ENCODE measurements at regions not wholly inside any gene's neighbourhood (a gene's known extent, or its start where the extent isn't known, plus 50 kb on each side); places are given as distances from the start of the nearest gene placed in this dataset.

DNA sequence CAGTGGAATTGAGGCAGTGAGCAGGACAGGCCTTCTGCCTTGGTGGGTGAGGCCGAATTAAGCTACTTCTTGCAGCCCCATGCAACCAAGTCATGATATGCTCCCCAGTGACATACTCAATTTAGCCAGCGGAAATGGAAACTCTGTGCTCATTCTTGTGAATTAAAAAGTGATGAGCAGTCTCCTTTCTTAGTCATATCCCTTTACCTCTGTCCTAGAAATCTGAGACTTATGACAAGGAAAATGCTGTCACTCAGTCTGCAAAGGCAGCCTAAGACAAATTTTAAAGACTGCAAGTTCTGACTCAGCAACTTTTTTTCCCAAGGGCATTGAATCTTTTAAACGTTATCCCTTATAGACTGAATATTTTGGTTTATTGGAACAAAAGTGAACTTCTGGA is 218.2 kb downstream of the SH3BP4 start:
- TF ChIP-seq, protein P1, sequence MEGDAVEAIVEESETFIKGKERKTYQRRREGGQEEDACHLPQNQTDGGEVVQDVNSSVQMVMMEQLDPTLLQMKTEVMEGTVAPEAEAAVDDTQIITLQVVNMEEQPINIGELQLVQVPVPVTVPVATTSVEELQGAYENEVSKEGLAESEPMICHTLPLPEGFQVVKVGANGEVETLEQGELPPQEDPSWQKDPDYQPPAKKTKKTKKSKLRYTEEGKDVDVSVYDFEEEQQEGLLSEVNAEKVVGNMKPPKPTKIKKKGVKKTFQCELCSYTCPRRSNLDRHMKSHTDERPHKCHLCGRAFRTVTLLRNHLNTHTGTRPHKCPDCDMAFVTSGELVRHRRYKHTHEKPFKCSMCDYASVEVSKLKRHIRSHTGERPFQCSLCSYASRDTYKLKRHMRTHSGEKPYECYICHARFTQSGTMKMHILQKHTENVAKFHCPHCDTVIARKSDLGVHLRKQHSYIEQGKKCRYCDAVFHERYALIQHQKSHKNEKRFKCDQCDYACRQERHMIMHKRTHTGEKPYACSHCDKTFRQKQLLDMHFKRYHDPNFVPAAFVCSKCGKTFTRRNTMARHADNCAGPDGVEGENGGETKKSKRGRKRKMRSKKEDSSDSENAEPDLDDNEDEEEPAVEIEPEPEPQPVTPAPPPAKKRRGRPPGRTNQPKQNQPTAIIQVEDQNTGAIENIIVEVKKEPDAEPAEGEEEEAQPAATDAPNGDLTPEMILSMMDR (conservative IDR thresholded peaks at IDR 0.05): no peak
- TF ChIP-seq ZFX (IDR thresholded peaks at IDR 0.05): no peak
- H3K27ac ChIP-seq: no peak overlapping the region

DNA sequence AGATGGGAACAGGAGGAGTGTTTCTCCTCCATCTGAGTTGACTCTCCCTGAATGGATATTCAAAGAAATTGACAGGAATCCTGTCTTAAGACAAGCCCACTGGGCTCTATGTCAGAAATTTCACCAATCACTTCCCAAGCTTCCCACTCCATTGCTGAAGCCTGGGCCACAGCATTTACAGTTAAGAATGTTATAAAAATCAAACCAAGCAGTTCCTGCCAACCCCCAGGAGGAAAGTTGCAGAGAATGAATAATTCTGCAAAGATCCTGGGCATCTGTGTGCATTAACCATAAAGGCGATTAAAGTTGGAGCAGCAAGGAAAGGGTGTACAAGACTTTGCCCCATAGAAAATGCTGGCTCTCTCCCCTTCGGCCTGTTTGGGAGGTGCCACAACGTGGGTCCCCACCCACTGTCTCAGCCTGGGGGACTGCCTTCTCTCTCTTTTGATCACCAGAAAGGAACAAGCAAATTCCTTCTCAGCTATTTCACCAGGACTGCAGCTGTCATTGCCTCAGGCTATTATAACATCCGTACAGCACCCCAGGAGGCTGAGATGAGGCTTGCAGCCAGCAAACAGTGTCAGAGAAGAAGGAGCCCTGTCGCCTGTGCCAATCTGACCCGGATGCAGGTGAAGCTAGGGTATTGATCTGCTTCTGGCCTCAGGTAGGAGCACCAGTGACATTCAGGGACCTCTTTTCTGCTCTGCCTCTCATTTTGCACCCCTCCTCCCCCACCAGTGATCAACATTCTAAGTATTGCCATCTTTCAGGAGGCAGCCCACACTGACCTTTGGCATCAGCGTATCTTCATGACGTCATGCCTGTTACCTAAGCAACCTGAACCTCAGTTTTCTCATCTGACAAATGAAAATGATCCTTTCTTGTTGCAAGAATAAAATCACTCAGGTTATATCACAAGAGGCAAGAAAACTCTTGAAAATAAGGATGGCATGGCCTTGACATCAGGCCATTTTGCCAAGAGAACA is 219.0 kb downstream of the SH3BP4 start:
- peak overlapping the region; percentile 37 for H3K27ac ChIP-seq

DNA sequence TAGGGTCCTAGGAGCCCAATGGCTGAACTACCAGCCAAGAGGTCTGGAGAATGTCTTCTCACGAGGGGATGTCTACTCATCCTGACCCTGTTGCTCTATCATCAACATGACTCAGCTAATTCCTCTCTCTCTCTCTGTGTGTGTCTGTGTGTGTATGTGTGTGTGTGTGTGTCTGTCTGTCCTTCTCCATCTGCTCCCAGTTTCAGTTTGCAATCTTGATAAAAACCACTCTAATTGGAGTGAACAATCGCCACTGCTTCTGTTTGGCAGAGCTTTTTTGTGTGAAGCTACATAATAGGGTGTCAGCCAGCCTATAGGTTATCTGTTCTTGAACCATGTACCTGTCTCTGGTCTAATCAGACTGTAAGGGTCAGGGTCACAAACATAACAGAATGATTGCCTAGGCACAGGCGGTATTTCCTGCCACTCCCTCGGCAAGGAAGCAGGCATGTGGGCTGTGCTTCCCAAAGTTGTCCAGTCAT is 219.8 kb downstream of the SH3BP4 start:
- TF ChIP-seq ZFX (IDR thresholded peaks at IDR 0.05): no peak
- TF ChIP-seq, protein P1 (conservative IDR thresholded peaks at IDR 0.05): no peak
- H3K27ac ChIP-seq: peak overlapping the region; percentile 37; the same call in 1 of the 2 replicates

More for the DNA sequence above, 219.0 kb downstream of the SH3BP4 start:
- TF ChIP-seq ZFX (IDR thresholded peaks at IDR 0.05): no peak
- TF ChIP-seq, protein P1 (conservative IDR thresholded peaks at IDR 0.05): no peak; the same call in 1 of the 2 replicates

DNA sequence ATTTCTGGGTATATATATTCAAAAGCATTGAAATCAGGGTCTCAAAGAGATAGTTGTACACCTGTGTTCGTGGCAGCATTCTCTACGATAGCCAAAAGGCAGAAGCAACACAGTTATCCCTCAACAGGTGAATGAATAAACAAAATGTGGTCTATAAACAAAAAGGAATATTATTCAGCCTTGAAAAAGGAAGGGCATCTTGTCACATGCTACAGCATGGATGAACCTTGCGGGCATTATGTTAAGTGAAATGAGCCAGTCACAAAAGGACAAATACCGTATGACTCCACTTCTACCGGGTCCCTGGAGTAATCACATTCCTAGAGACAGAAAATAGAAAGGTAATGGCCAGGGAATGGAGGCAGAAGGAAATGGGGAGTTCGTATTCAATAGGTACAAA is 228.8 kb downstream of the SH3BP4 start:
- TF ChIP-seq, protein P1 (conservative IDR thresholded peaks at IDR 0.05): no peak
- no peak for TF ChIP-seq ZFX (IDR thresholded peaks at IDR 0.05)
- no peak overlapping the region for H3K27ac ChIP-seq

DNA sequence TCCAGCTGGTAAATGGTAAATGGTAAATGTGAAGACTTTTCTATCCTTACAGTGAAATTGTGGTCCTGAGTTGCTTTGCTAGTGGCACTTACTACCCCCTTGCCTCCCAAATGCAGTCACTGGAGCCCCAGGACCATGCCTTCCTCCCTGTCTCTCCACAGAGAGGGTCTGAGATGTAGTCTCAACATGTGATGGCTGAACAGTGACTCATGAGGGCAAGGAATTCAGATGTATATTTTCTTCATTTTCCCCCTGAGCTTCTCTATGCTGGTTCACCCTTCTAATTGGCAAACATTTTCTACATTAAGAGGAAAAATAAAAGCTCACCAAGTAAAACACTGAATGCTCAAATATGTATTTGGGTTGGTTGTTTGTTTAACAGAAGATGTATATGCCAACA is 232.0 kb downstream of the SH3BP4 start:
- no peak overlapping the region for H3K27ac ChIP-seq
- no peak for TF ChIP-seq ZFX (IDR thresholded peaks at IDR 0.05)
- TF ChIP-seq, protein P1 (conservative IDR thresholded peaks at IDR 0.05): no peak

DNA sequence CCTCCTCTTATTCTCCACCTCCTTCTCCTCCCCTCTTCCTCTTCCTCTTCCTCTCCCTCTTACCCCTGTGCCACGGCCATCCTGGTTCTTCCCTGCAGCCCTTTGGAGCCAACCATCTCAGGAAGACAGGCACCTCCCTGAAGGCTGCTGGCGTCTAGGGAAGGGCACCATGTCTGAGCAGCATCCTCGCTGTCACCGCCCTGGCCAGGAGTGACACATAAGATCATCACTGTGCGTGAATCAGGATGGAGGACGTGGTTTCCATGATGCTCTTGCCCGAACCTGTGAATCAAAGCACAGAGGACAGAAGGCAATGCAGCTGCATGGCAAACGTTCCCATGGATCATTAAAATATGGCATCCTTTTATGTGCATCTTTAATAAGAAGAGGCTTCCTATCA is 236.0 kb downstream of the SH3BP4 start:
- no peak for TF ChIP-seq ZFX (IDR thresholded peaks at IDR 0.05)
- TF ChIP-seq, protein P1 (conservative IDR thresholded peaks at IDR 0.05): no peak
- no peak overlapping the region for H3K27ac ChIP-seq

DNA sequence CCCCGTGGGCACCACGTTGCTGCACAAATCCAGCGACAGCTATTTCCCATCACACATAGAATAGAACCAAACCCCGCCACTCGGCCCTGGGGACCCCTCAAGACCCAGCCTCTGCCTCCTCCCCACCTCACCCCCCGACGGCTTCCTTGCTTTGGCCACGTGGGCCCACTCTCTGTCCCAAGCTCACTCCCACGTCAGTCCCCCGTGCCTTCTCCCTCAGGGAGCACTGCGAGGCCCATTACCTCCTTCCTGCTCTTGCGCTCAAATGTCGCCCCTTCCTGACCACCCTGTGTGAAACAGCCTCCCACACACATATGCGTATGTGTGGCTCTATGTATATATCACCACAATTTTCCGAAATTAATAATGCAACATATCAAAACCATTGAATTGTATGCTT is 239.7 kb downstream of the SH3BP4 start:
- TF ChIP-seq, protein P1 (conservative IDR thresholded peaks at IDR 0.05): no peak
- no peak for TF ChIP-seq ZFX (IDR thresholded peaks at IDR 0.05)
- no peak overlapping the region for H3K27ac ChIP-seq
